ENCODE measurements at regions not wholly inside any gene's neighbourhood (a gene's known extent, or its start where the extent isn't known, plus 50 kb on each side); places are given as distances from the start of the nearest gene placed in this dataset.

- TF ChIP-seq, protein P1, sequence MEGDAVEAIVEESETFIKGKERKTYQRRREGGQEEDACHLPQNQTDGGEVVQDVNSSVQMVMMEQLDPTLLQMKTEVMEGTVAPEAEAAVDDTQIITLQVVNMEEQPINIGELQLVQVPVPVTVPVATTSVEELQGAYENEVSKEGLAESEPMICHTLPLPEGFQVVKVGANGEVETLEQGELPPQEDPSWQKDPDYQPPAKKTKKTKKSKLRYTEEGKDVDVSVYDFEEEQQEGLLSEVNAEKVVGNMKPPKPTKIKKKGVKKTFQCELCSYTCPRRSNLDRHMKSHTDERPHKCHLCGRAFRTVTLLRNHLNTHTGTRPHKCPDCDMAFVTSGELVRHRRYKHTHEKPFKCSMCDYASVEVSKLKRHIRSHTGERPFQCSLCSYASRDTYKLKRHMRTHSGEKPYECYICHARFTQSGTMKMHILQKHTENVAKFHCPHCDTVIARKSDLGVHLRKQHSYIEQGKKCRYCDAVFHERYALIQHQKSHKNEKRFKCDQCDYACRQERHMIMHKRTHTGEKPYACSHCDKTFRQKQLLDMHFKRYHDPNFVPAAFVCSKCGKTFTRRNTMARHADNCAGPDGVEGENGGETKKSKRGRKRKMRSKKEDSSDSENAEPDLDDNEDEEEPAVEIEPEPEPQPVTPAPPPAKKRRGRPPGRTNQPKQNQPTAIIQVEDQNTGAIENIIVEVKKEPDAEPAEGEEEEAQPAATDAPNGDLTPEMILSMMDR (IDR thresholded peaks at IDR 0.05; ENCODE audit: unreplicated experiment): no peak
- peaks cover 21% of the 10 kb centered on the region for H3K27me3 Mint-ChIP-seq
- no peak for DNase-seq (ENCODE audit: low spot score, unreplicated experiment)
- H3K9me3 Mint-ChIP-seq (ENCODE audit: low read depth): no peaks in the 10 kb centered on the region
- peaks cover 12% of the 10 kb centered on the region for H3K4me1 Mint-ChIP-seq (ENCODE audit: low read depth)
- no peak overlapping the region for H3K27ac Mint-ChIP-seq
- no peaks in the 10 kb centered on the region for H3K36me3 Mint-ChIP-seq (ENCODE audit: insufficient read depth)
- H3K4me3 Mint-ChIP-seq (ENCODE audit: low read depth): no peak overlapping the region
Measured at GRCh38 chr16:85431431-85432124, 181.5 kb upstream of the GSE1 start.

DNA sequence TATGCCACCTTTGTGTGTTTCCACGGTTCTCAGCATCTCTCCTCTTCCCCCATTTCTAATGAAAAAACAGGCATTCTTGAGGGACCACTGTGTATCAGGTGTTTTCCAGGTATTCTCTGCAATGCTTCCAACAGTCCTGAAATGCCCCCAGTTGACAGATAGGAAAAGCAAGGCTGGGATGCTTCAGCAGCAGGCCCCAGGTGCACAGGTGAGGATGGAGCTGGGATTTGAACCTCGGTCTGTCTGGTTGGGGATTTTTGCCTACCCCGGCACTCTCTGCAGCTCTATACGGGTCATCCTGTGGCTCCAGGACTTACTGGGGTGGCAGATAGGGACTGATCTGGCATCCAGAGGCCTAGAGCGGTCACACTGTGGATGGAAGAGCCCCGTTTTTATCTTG is 180.5 kb upstream of the GSE1 start:
- Mint-ChIP-seq H3K27ac (peak overlapping the region; percentile 13), H3K36me3 (ENCODE audit: insufficient read depth) (no peaks in the 10 kb centered on the region), H3K4me1 (ENCODE audit: low read depth) (peaks cover 18% of the 10 kb centered on the region), H3K9me3 (ENCODE audit: low read depth) (no peaks in the 10 kb centered on the region), H3K4me3 (ENCODE audit: low read depth) (no peak overlapping the region), H3K27me3 (peaks cover 20% of the 10 kb centered on the region)
- no peak for DNase-seq (ENCODE audit: low spot score, unreplicated experiment)
- TF ChIP-seq, protein P1 (IDR thresholded peaks at IDR 0.05; ENCODE audit: unreplicated experiment): no peak

DNA sequence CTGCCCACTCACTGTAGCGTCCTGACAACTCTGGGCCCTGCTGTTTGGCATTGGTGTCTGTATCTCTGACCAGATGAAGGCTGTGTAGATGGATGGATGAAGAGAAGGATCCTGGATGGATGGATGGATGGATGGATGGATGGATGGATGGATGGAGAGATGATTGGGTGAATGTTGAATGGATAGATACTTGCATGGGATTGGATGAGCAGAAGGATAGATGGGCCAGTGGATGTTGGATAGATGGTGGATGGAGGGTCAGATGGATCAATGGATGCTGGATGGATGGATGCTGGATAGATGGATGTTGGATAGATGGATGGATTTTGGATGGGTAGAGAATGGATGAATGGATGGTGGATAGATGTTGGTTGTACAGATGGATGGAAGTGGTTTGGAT is 179.6 kb upstream of the GSE1 start:
- Mint-ChIP-seq H3K36me3 (ENCODE audit: insufficient read depth) (no peaks in the 10 kb centered on the region), H3K27me3 (peaks cover 20% of the 10 kb centered on the region), H3K27ac (no peak overlapping the region), H3K4me3 (ENCODE audit: low read depth) (no peak overlapping the region), H3K9me3 (ENCODE audit: low read depth) (no peaks in the 10 kb centered on the region), H3K4me1 (ENCODE audit: low read depth) (peaks cover 27% of the 10 kb centered on the region)
- TF ChIP-seq, protein P1 (IDR thresholded peaks at IDR 0.05; ENCODE audit: unreplicated experiment): no peak
- DNase-seq (ENCODE audit: low spot score, unreplicated experiment): no peak

GRCh38 chr16:85435286-85435685 is 177.8 kb upstream of the GSE1 start:
- TF ChIP-seq, protein P1 (IDR thresholded peaks at IDR 0.05; ENCODE audit: unreplicated experiment): no peak
- DNase-seq (ENCODE audit: low spot score, unreplicated experiment): no peak
- Mint-ChIP-seq H3K9me3 (ENCODE audit: low read depth) (no peaks in the 10 kb centered on the region), H3K4me1 (ENCODE audit: low read depth) (peaks cover 38% of the 10 kb centered on the region), H3K27ac (no peak overlapping the region), H3K36me3 (ENCODE audit: insufficient read depth) (no peaks in the 10 kb centered on the region), H3K4me3 (ENCODE audit: low read depth) (no peak overlapping the region), H3K27me3 (peaks cover 10% of the 10 kb centered on the region)

- DNase-seq (ENCODE audit: low spot score, unreplicated experiment): no peak
- TF ChIP-seq, protein P1 (IDR thresholded peaks at IDR 0.05; ENCODE audit: unreplicated experiment): no peak
- peaks cover 10% of the 10 kb centered on the region for H3K27me3 Mint-ChIP-seq
- H3K27ac Mint-ChIP-seq: no peak overlapping the region
- no peaks in the 10 kb centered on the region for H3K9me3 Mint-ChIP-seq (ENCODE audit: low read depth)
- H3K4me3 Mint-ChIP-seq (ENCODE audit: low read depth): no peak overlapping the region
- peaks cover 38% of the 10 kb centered on the region for H3K4me1 Mint-ChIP-seq (ENCODE audit: low read depth)
- H3K36me3 Mint-ChIP-seq (ENCODE audit: insufficient read depth): no peaks in the 10 kb centered on the region
Measured at GRCh38 chr16:85435700-85436099, 177.4 kb upstream of the GSE1 start.
